GM06990 (cell line): ENCODE measurements at regions not wholly inside any gene's neighbourhood (a gene's known extent, or its start where the extent isn't known, plus 50 kb on each side); places are given as distances from the start of the nearest gene placed in this dataset.

Source experiments
- DNase-seq: peaks from one replicate; pipeline ENCODE4 v3.0.0-alpha.2; 2011; ENCODE audit not compliant: insufficient read length; ENCODE audit errors: extremely low read depth
- H3K27me3 ChIP-seq: replicated peaks from 2 replicates; pipeline ENCODE4 v1.6.0; 2011; ENCODE audit warnings: low read length; ENCODE audit not compliant: control insufficient read depth, insufficient read depth
- H3K36me3 ChIP-seq: 2 replicates; pipeline ENCODE4 v1.5.1; 2011; ENCODE audit warnings: low read length; ENCODE audit not compliant: control insufficient read depth, insufficient read depth
- H3K4me3 ChIP-seq: replicated peaks from 2 replicates; pipeline ENCODE4 v1.5.1; 2011; ENCODE audit warnings: low read depth, mild to moderate bottlenecking, control low read depth, low read length
- CTCF ChIP-seq: IDR thresholded peaks from 2 replicates; pipeline ENCODE4 v1.5.1; 2011; ENCODE audit warnings: low read length, control low read depth, mild to moderate bottlenecking, inconsistent platforms; ENCODE audit not compliant: insufficient read depth, poor library complexity, severe bottlenecking

GRCh38 chr4:89616382-89616781 is 220.6 kb downstream of the SNCA start:
- Histone ChIP-seq H3K36me3 (no peaks in the 10 kb centered on the region), H3K27me3 (no peaks in the 10 kb centered on the region), H3K4me3 (no peak overlapping the region)
- DNase-seq: no peak
- no peak for TF ChIP-seq CTCF

- H3K4me3 ChIP-seq: no peak overlapping the region
- H3K36me3 ChIP-seq: no peaks in the 10 kb centered on the region
- DNase-seq: no peak
- TF ChIP-seq CTCF: no peak
- no peaks in the 10 kb centered on the region for H3K27me3 ChIP-seq
Measured at GRCh38 chr4:89615051-89615450, 221.9 kb downstream of the SNCA start.

GRCh38 chr4:89614155-89614554 is 222.8 kb downstream of the SNCA start:
- TF ChIP-seq CTCF: no peak
- Histone ChIP-seq H3K36me3 (no peaks in the 10 kb centered on the region), H3K4me3 (no peak overlapping the region), H3K27me3 (no peaks in the 10 kb centered on the region)
- DNase-seq: no peak

GRCh38 chr4:89610236-89610635 is 226.7 kb downstream of the SNCA start:
- DNase-seq: no peak
- H3K4me3 ChIP-seq: no peak overlapping the region

GRCh38 chr4:89609756-89610155 is 227.2 kb downstream of the SNCA start:
- TF ChIP-seq CTCF: no peak
- H3K27me3 ChIP-seq: no peaks in the 10 kb centered on the region
- H3K4me3 ChIP-seq: no peak overlapping the region
- DNase-seq: no peak
- no peaks in the 10 kb centered on the region for H3K36me3 ChIP-seq

More at GRCh38 chr4:89610236-89610635, 226.7 kb downstream of the SNCA start:
- Histone ChIP-seq H3K36me3 (no peaks in the 10 kb centered on the region), H3K27me3 (no peaks in the 10 kb centered on the region)
- TF ChIP-seq CTCF: no peak

GRCh38 chr4:89604951-89605350 is 232.0 kb downstream of the SNCA start:
- no peak for TF ChIP-seq CTCF

More at GRCh38 chr4:89604951-89605350, 232.0 kb downstream of the SNCA start:
- H3K36me3 ChIP-seq: no peaks in the 10 kb centered on the region
- no peak overlapping the region for H3K4me3 ChIP-seq
- no peaks in the 10 kb centered on the region for H3K27me3 ChIP-seq
- no peak for DNase-seq
